H1 (cell line): ENCODE measurements at regions not wholly inside any gene's neighbourhood (a gene's known extent, or its start where the extent isn't known, plus 50 kb on each side); places are given as distances from the start of the nearest gene placed in this dataset.

Experiments used
- CTCF ChIA-PET: fragments of 300-600 bp; sonication (Branson Sonifier 250); formaldehyde crosslinking; loops from one replicate; lab custom pipeline; 2021; ENCODE audit not compliant: partially characterized antibody; lab: Charles Lee
- POLR2A ChIA-PET: fragments of 300-600 bp; sonication (Branson Sonifier 250); formaldehyde crosslinking; loops from one replicate; lab custom pipeline; 2021; ENCODE audit warnings: inconsistent platforms; ENCODE audit not compliant: partially characterized antibody; lab: Charles Lee
- DNase-seq, 2 experiments: peaks; one replicate each; pipeline versions ENCODE4 v3.0.0 to v3.0.0-alpha.2; 2010 to 2022; ENCODE audit warnings: low spot score in 2 of 2, low read depth in 1 of 2, mixed read lengths in 1 of 2
- FAIRE-seq: peaks from 2 replicates; lab custom pipeline; 2011; peaks lifted over from hg19 to GRCh38; lab: Jason Lieb, UNC
- H2AFZ ChIP-seq: 2 replicates; pipeline ENCODE4 v1.8.1; 2012; ENCODE audit warnings: low read length, inconsistent platforms
- H2AK5ac ChIP-seq: 2 replicates; pipeline ENCODE4 v1.6.1; 2013; ENCODE audit warnings: low read depth, low read length
- H2BK120ac ChIP-seq: replicated peaks from 2 replicates; pipeline ENCODE3; 2013; ENCODE audit warnings: low read depth, low read length, inconsistent platforms
- H2BK12ac ChIP-seq: 2 replicates; pipeline ENCODE4 v1.6.1; 2013; ENCODE audit warnings: low read depth, low read length
- H2BK15ac ChIP-seq: 2 replicates; pipeline ENCODE4 v1.6.1; 2013; ENCODE audit warnings: low read length
- H2BK20ac ChIP-seq: 2 replicates; pipeline ENCODE4 v1.6.1; 2013; ENCODE audit warnings: low read length
- H2BK5ac ChIP-seq: 2 replicates; pipeline ENCODE4 v1.6.1; 2013; ENCODE audit warnings: low read depth, low read length
- H3K14ac ChIP-seq: 2 replicates; pipeline ENCODE4 v1.6.1; 2013; ENCODE audit warnings: inconsistent platforms; ENCODE audit not compliant: insufficient read length
- H3K18ac ChIP-seq: 2 replicates; pipeline ENCODE4 v1.6.1; 2013; ENCODE audit warnings: low read length; ENCODE audit errors: extremely low read depth
- H3K23ac ChIP-seq: 2 replicates; pipeline ENCODE4 v1.6.1; 2013; ENCODE audit warnings: inconsistent platforms; ENCODE audit not compliant: insufficient read length
- H3K23me2 ChIP-seq: 2 replicates; pipeline ENCODE4 v1.6.1; 2013; ENCODE audit warnings: low read depth, low read length
- H3K27ac ChIP-seq: 2 replicates; pipeline ENCODE4 v1.6.1; 2011; ENCODE audit warnings: low read depth, low read length, inconsistent platforms
- H3K27me3 ChIP-seq, 4 experiments: replicated peaks in 1 of 4; 1 replicate in 1 of 4; 2 replicates in 3 of 4; pipeline versions ENCODE4 v1.6.1 to v1.8.1; 2011 to 2013; ENCODE audit warnings: low read length in 3 of 4, mild to moderate bottlenecking in 3 of 4, inconsistent platforms in 2 of 4, mixed read lengths in 2 of 4, moderate library complexity in 1 of 4; ENCODE audit not compliant: control insufficient read depth in 3 of 4, insufficient read depth in 3 of 4; ENCODE audit errors: extremely low read depth in 1 of 4
- H3K36me3 ChIP-seq, 4 experiments: 2 replicates each; pipeline versions ENCODE4 v1.6.1 to v1.8.1; 2011 to 2013; ENCODE audit warnings: mild to moderate bottlenecking in 4 of 4, low read length in 3 of 4, moderate library complexity in 2 of 4, control low read depth in 1 of 4, inconsistent platforms in 1 of 4; ENCODE audit not compliant: insufficient read depth in 4 of 4, control insufficient read depth in 2 of 4
- H3K4ac ChIP-seq: replicated peaks from 2 replicates; pipeline ENCODE3; 2013; ENCODE audit warnings: low read length, low read depth, mixed read lengths, inconsistent platforms; ENCODE audit not compliant: insufficient read length
- H3K4me1 ChIP-seq, 4 experiments: replicated peaks in 1 of 4; 1 replicate in 1 of 4; 2 replicates in 3 of 4; pipeline versions ENCODE4 v1.6.1 to v1.8.1; 2011 to 2013; ENCODE audit warnings: low read length in 3 of 4, inconsistent platforms in 2 of 4, mixed read lengths in 1 of 4; ENCODE audit not compliant: insufficient read depth in 4 of 4, control insufficient read depth in 3 of 4
- H3K4me2 ChIP-seq, 2 experiments: 2 replicates each; pipeline versions ENCODE4 v1.6.1 to v1.8.1; 2011 to 2013; ENCODE audit warnings: low read depth in 2 of 2, low read length in 2 of 2, control low read depth in 1 of 2, inconsistent platforms in 1 of 2, mild to moderate bottlenecking in 1 of 2; ENCODE audit not compliant: insufficient read depth in 1 of 2
- H3K4me3 ChIP-seq, 4 experiments: fragments of 200-600, 300-600 bp in 1 of 4; sonication (generic), shearing (Covaris generic), sonication (Bioruptor Twin) in 1 of 4; 2 replicates each; pipeline versions ENCODE4 v1.5.1 to v1.8.1; 2011 to 2016; ENCODE audit warnings: low read length in 4 of 4, low read depth in 3 of 4, control low read depth in 2 of 4, inconsistent platforms in 2 of 4, mild to moderate bottlenecking in 2 of 4, mixed read lengths in 1 of 4, moderate library complexity in 1 of 4; ENCODE audit not compliant: insufficient read depth in 2 of 4; ENCODE audit errors: extremely low read depth in 1 of 4
- H3K56ac ChIP-seq: replicated peaks from 2 replicates; pipeline ENCODE3; 2013; ENCODE audit warnings: low read depth, mild to moderate bottlenecking, mixed read lengths, low read length, inconsistent platforms; ENCODE audit not compliant: insufficient read length
- H3K79me1 ChIP-seq: 2 replicates; pipeline ENCODE4 v1.6.1; 2013; ENCODE audit warnings: low read depth, low read length, control low read depth
- H3K79me2 ChIP-seq, 2 experiments: 2 replicates each; pipeline versions ENCODE4 v1.6.1 to v1.8.1; 2012 to 2013; ENCODE audit warnings: low read length in 2 of 2, mild to moderate bottlenecking in 2 of 2, inconsistent platforms in 1 of 2; ENCODE audit not compliant: insufficient read depth in 2 of 2, control insufficient read depth in 1 of 2
- H3K9ac ChIP-seq, 4 experiments: replicated peaks in 1 of 4; 1 replicate in 1 of 4; 2 replicates in 3 of 4; pipeline versions ENCODE4 v1.6.1 to v1.8.1; 2011 to 2013; ENCODE audit warnings: low read depth in 3 of 4, low read length in 3 of 4, control low read depth in 2 of 4, mild to moderate bottlenecking in 2 of 4, moderate library complexity in 2 of 4, inconsistent platforms in 1 of 4; ENCODE audit errors: extremely low read depth in 1 of 4
- H3K9me3 ChIP-seq, 2 experiments: 2 replicates each; pipeline versions ENCODE4 v1.6.1 to v1.8.1; 2012 to 2013; ENCODE audit warnings: mild to moderate bottlenecking in 2 of 2, moderate library complexity in 2 of 2, control low read depth in 1 of 2, inconsistent platforms in 1 of 2, low read depth in 1 of 2, low read length in 1 of 2, mixed read lengths in 1 of 2; ENCODE audit not compliant: insufficient read depth in 2 of 2
- H4K20me1 ChIP-seq, 2 experiments: replicated peaks in 1 of 2; 2 replicates each; pipeline versions ENCODE3 to v1.8.1; 2011 to 2013; ENCODE audit warnings: inconsistent platforms in 2 of 2, low read length in 2 of 2, mild to moderate bottlenecking in 1 of 2; ENCODE audit not compliant: insufficient read depth in 2 of 2, control insufficient read depth in 1 of 2
- H4K5ac ChIP-seq: 2 replicates; pipeline ENCODE4 v1.6.1; 2013; ENCODE audit warnings: low read length, low read depth, mixed read lengths, inconsistent platforms; ENCODE audit not compliant: insufficient read length
- H4K8ac ChIP-seq: 2 replicates; pipeline ENCODE4 v1.8.0; 2013; ENCODE audit warnings: mild to moderate bottlenecking, moderate library complexity, low read length, inconsistent platforms; ENCODE audit not compliant: insufficient read depth; ENCODE audit errors: extremely low read depth
- H4K91ac ChIP-seq: replicated peaks from 2 replicates; pipeline ENCODE3; 2013; ENCODE audit warnings: low read length, mixed read lengths, inconsistent platforms; ENCODE audit not compliant: insufficient read length
- HDAC6 ChIP-seq: IDR thresholded peaks from one replicate; pipeline ENCODE4 v1.7.1; 2012; ENCODE audit warnings: low read depth, mild to moderate bottlenecking, inconsistent platforms, low read length, moderate library complexity
- KDM4A ChIP-seq: IDR thresholded peaks from one replicate; pipeline ENCODE4 v1.7.1; 2012; ENCODE audit warnings: low read depth, mild to moderate bottlenecking, moderate library complexity, low read length, inconsistent platforms; ENCODE audit not compliant: severe bottlenecking
- POLR2A ChIP-seq, 2 experiments: IDR thresholded peaks; 1 replicate in 1 of 2; 2 replicates in 1 of 2; pipeline ENCODE4 v1.6.1; 2011; ENCODE audit warnings: low read depth in 2 of 2, low read length in 2 of 2, mild to moderate bottlenecking in 2 of 2; ENCODE audit errors: control extremely low read depth in 1 of 2
- POLR2AphosphoS5 ChIP-seq: IDR thresholded peaks from 2 replicates; pipeline ENCODE4 v1.6.1; 2011; ENCODE audit warnings: low read depth, low read length
- POU5F1 ChIP-seq: IDR thresholded peaks from 2 replicates; pipeline ENCODE4 v1.6.1; 2011; ENCODE audit warnings: low read depth, mild to moderate bottlenecking, low read length, moderate library complexity
- RXRA ChIP-seq: IDR thresholded peaks from 2 replicates; pipeline ENCODE4 v1.6.1; 2011; ENCODE audit warnings: low read depth, mild to moderate bottlenecking, low read length, moderate library complexity; ENCODE audit not compliant: insufficient read depth
- TAF1 ChIP-seq: IDR thresholded peaks from 2 replicates; pipeline ENCODE4 v1.6.1; 2011; ENCODE audit warnings: mild to moderate bottlenecking, low read depth, low read length
- TEAD4 ChIP-seq: IDR thresholded peaks from 2 replicates; pipeline ENCODE4 v1.6.1; 2012; ENCODE audit warnings: low read depth, low read length, inconsistent platforms, mixed read lengths
- WGBS, 2 experiments: shearing (Covaris generic) in 1 of 2; methylation state at CpG; one replicate each; pipeline versions ENCODE4 v1.1.6 to v1.1.7; 2013 to 2015; ENCODE audit warnings: low lambda C conversion rate in 2 of 2, mixed read lengths in 2 of 2, inconsistent platforms in 1 of 2, low coverage in 1 of 2, missing lambda C conversion rate in 1 of 2; ENCODE audit not compliant: insufficient replicate concordance in 2 of 2, insufficient coverage in 1 of 2, insufficient read length in 1 of 2; ENCODE audit errors: extremely low coverage in 1 of 2, missing lambda C conversion rate in 1 of 2; 5-methylcytosine and 5-hydroxymethylcytosine counted together
- TF ChIP-seq, protein P1 (sequence below): IDR thresholded peaks from 2 replicates; pipeline ENCODE4 v1.6.1; 2012; ENCODE audit warnings: inconsistent platforms

DNA sequence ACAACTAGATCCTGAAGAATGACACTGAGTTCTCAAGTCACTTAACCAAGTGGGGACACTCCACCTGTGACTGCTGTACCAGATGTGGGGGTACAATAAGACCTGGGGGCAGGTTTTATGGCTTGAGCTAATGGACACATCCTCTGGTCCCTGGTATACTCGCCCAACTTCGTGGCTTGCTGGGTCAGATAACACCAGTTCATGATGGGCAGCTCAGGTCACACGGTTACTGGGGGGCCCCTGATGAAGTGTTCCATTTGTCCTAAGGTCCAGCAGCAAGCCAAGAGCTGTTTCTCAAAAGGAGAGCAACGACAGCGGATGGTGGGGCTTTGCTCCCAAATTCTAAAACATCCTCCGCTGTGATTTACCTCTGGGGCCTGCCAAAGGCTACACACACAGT lies 1368.4 kb downstream of the BRD1 start:
- Histone ChIP-seq H3K14ac (no peak overlapping the region), H3K23me2 (no peaks in the 10 kb centered on the region), H2AK5ac (no peak overlapping the region), H3K4me3 (no peak overlapping the region), H3K9ac (no peak overlapping the region), H3K4me2 (no peak overlapping the region), H2BK5ac (no peak overlapping the region), H3K27ac (no peak overlapping the region), H4K20me1 (no peaks in the 10 kb centered on the region), H3K9me3 (no peaks in the 10 kb centered on the region), H3K18ac (no peak overlapping the region)
- ChIA-PET POLR2A (no interaction called here), CTCF (interaction anchor here (0.5 kb wide), 1 partner anchor 1757 kb away, joined by 3 read pairs; no protein-coding TSS in a partner anchor)
- WGBS, 2 experiments: 93% methylated on average over 6 of the region's 6 CpGs; no CpG with 5 or more reads in 1 of the 2 experiments
- FAIRE-seq: no peak
- TF ChIP-seq RXRA: no peak
- no peak for TF ChIP-seq HDAC6
- TF ChIP-seq POLR2A (IDR thresholded peaks at IDR 0.05; ENCODE audit: control extremely low read depth in 1 of 2, low read depth in 2 of 2, low read length in 2 of 2): no peak
- TF ChIP-seq, protein P1, sequence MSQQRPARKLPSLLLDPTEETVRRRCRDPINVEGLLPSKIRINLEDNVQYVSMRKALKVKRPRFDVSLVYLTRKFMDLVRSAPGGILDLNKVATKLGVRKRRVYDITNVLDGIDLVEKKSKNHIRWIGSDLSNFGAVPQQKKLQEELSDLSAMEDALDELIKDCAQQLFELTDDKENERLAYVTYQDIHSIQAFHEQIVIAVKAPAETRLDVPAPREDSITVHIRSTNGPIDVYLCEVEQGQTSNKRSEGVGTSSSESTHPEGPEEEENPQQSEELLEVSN: no peak
- no peak for TF ChIP-seq KDM4A
- TF ChIP-seq TAF1: no peak
- TF ChIP-seq POU5F1: no peak
- no peak for TF ChIP-seq TEAD4
- TF ChIP-seq POLR2AphosphoS5: no peak
- TF ChIP-seq, all 59 proteins: peak for 0
- Histone ChIP-seq H3K79me1 (no peaks in the 10 kb centered on the region; the same call in 1 of the 2 replicates), H3K23ac (no peak overlapping the region), H2BK15ac (no peak overlapping the region), H2AFZ (no peak overlapping the region), H4K5ac (no peak overlapping the region), H4K8ac (no peak overlapping the region), H3K4ac (no peak overlapping the region), H3K4me1 (0 out of 7 replicates have a peak, but pooled peaks cover 0 to 2% (median 0%) of the 10 kb centered on the region in 4 experiments), H3K27me3 (no peaks in the 10 kb centered on the region), H2BK120ac (no peak overlapping the region), H3K56ac (no peak overlapping the region), H2BK20ac (no peak overlapping the region), H4K91ac (no peak overlapping the region), H2BK12ac (no peak overlapping the region), H3K79me2 (no peaks in the 10 kb centered on the region), H3K36me3 (no peaks in the 10 kb centered on the region)
- DNase-seq: no peak
